MCF 10A (cell line): ENCODE measurements at regions not wholly inside any gene's neighbourhood (a gene's known extent, or its start where the extent isn't known, plus 50 kb on each side); places are given as distances from the start of the nearest gene placed in this dataset.

ENCODE experiments used
- BruUV-seq: library from RNA; stranded (reverse); fragments of 400-500 nt; replicated peaks from 2 replicates; lab custom pipeline; 2021; lab: Mats Ljungman, UMichigan
- CTCF ChIA-PET: fragments of 300-600 bp; sonication (Branson Sonifier 250); formaldehyde crosslinking; extraction: SDS; loops from one replicate; lab custom pipeline; 2021; ENCODE audit warnings: antibody characterized with exemption, inconsistent platforms; lab: Yijun Ruan, JAX
- POLR2A ChIA-PET: fragments of 300-600, 350-650 bp; sonication (Branson Sonifier 250); formaldehyde crosslinking; extraction: SDS; loops from one replicate; lab custom pipeline; 2020; ENCODE audit warnings: antibody characterized with exemption, inconsistent platforms; lab: Yijun Ruan, JAX
- DNase-seq: peaks from one replicate; pipeline ENCODE4 v3.0.0-alpha.2; 2018; ENCODE audit not compliant: unreplicated experiment
- H3K27ac Mint-ChIP-seq: one replicate; pipeline ENCODE4 v1.8.0; 2022; ENCODE audit warnings: mild to moderate bottlenecking, low read depth, mixed read lengths; ENCODE audit not compliant: unreplicated experiment
- H3K27me3 Mint-ChIP-seq: one replicate; pipeline ENCODE4 v1.8.0; 2022; ENCODE audit warnings: mixed read lengths; ENCODE audit not compliant: insufficient read depth, unreplicated experiment
- H3K36me3 Mint-ChIP-seq: one replicate; pipeline ENCODE4 v1.8.0; 2022; ENCODE audit warnings: mild to moderate bottlenecking, moderate library complexity, mixed read lengths; ENCODE audit not compliant: insufficient read depth, unreplicated experiment
- H3K4me1 Mint-ChIP-seq: one replicate; pipeline ENCODE4 v1.8.0; 2022; ENCODE audit warnings: mixed read lengths; ENCODE audit not compliant: insufficient read depth, unreplicated experiment
- H3K4me3 Mint-ChIP-seq: one replicate; pipeline ENCODE4 v1.8.0; 2022; ENCODE audit warnings: mild to moderate bottlenecking, moderate library complexity, mixed read lengths; ENCODE audit not compliant: unreplicated experiment
- H3K9me3 Mint-ChIP-seq: one replicate; pipeline ENCODE4 v1.8.0; 2022; ENCODE audit warnings: mixed read lengths; ENCODE audit not compliant: unreplicated experiment
- CTCF ChIP-seq: fragments of 200-600 bp; IDR thresholded peaks from one replicate; pipeline ENCODE4 v1.8.0; 2022; ENCODE audit warnings: antibody characterized with exemption, mild to moderate bottlenecking; ENCODE audit not compliant: unreplicated experiment
- intact Hi-C: fragments of 100-400 bp; cut with micrococcal nuclease; formaldehyde crosslinking; loops from 2 replicates; pipeline ENCODE4 v1.14.1; 2022

- no peak overlapping the region for H3K4me3 Mint-ChIP-seq
- intact Hi-C loops: no loop called here
- no peak for DNase-seq
- TF ChIP-seq CTCF: no peak
- BruUV-seq: no TSS peak
- no peaks in the 10 kb centered on the region for H3K4me1 Mint-ChIP-seq
- no peaks in the 10 kb centered on the region for H3K36me3 Mint-ChIP-seq
- ChIA-PET POLR2A (no interaction called here), CTCF (interaction anchor here (0.6 to 0.7 kb wide), 3 partner anchors 8 to 241 kb away, joined by 3 to 4 read pairs (median 3); no protein-coding TSS in a partner anchor)
- no peaks in the 10 kb centered on the region for H3K27me3 Mint-ChIP-seq
- no peak overlapping the region for H3K27ac Mint-ChIP-seq
- peaks cover 6% of the 10 kb centered on the region for H3K9me3 Mint-ChIP-seq
Observed at GRCh38 chr20:52593654-52594053, 378.5 kb upstream of the TSHZ2 start.

- no peak for TF ChIP-seq CTCF
- Mint-ChIP-seq H3K36me3 (no peaks in the 10 kb centered on the region), H3K27ac (no peak overlapping the region), H3K4me3 (no peak overlapping the region), H3K27me3 (no peaks in the 10 kb centered on the region), H3K4me1 (no peaks in the 10 kb centered on the region), H3K9me3 (peaks cover 6% of the 10 kb centered on the region)
- intact Hi-C loops: no loop called here
- DNase-seq: no peak
- BruUV-seq: no TSS peak
- POLR2A ChIA-PET: no interaction called here
- CTCF ChIA-PET: interaction anchor here (0.7 to 1.1 kb wide), 2 partner anchors 153 to 272 kb away, joined by 3 to 4 read pairs; no protein-coding TSS in a partner anchor
Observed at GRCh38 chr20:52592567-52592966, 379.6 kb upstream of the TSHZ2 start.

- no peak for TF ChIP-seq CTCF
- no TSS peak for BruUV-seq
- peaks cover 6% of the 10 kb centered on the region for H3K9me3 Mint-ChIP-seq
- H3K27me3 Mint-ChIP-seq: no peaks in the 10 kb centered on the region
- H3K4me3 Mint-ChIP-seq: no peak overlapping the region
- no peak overlapping the region for H3K27ac Mint-ChIP-seq
- POLR2A ChIA-PET: no interaction called here
- H3K4me1 Mint-ChIP-seq: no peaks in the 10 kb centered on the region
- no peak for DNase-seq
- intact Hi-C loops: no loop called here
- no peaks in the 10 kb centered on the region for H3K36me3 Mint-ChIP-seq
- CTCF ChIA-PET: no interaction called here
Observed at GRCh38 chr20:52590100-52590499, 382.1 kb upstream of the TSHZ2 start.

- Mint-ChIP-seq H3K4me1 (no peaks in the 10 kb centered on the region), H3K4me3 (no peak overlapping the region), H3K36me3 (no peaks in the 10 kb centered on the region), H3K9me3 (peaks cover 6% of the 10 kb centered on the region), H3K27me3 (no peaks in the 10 kb centered on the region), H3K27ac (no peak overlapping the region)
- no peak for TF ChIP-seq CTCF
- ChIA-PET CTCF (interaction anchor here (1.7 kb wide), 1 partner anchor 277 kb away, joined by 5 read pairs; no protein-coding TSS in a partner anchor), POLR2A (no interaction called here)
- DNase-seq: no peak
- BruUV-seq: no TSS peak
- intact Hi-C loops: no loop called here
Observed at GRCh38 chr20:52589251-52589812, 382.8 kb upstream of the TSHZ2 start.
